ENCODE measurements at regions not wholly inside any gene's neighbourhood (a gene's known extent, or its start where the extent isn't known, plus 50 kb on each side); places are given as distances from the start of the nearest gene placed in this dataset.

DNA sequence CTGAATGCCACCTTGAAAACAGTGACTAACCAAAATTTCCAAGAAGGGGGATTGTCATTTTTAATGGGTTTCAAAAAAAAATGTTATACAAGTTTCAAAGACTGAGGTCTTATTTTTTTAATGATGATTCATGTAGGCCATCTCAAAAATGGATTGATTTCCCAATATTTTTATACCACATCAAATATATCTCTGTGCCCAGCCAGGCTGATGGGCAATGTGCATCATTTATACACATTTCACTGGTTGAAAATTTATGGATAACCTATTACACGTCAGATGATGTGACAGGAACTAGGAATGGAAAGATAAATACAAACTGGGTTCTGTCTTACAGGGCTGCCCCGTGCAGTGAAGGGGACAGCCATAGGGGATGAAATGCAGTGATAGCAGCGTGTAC is 112.7 kb upstream of the TMPO start:
- Histone ChIP-seq H2AFZ (ENCODE audit: low read length, unreplicated experiment) (no peak overlapping the region), H3K27me3 (ENCODE audit: insufficient read depth, low read length) (no peaks in the 10 kb centered on the region), H3K4me1 (ENCODE audit: control insufficient read depth, insufficient read depth, low read length, unreplicated experiment) (peaks cover 35% of the 10 kb centered on the region), H3K79me2 (ENCODE audit: control insufficient read depth, insufficient read depth, low read length, unreplicated experiment) (no peaks in the 10 kb centered on the region), H3K36me3 (ENCODE audit: insufficient read depth, low read length) (no peaks in the 10 kb centered on the region), H3K4me3 (ENCODE audit: low read depth, low read length) (no peak overlapping the region), H3K27ac (ENCODE audit: low read depth, low read length) (peak overlapping the region; percentile 18; the same call in 1 of the 2 replicates)

DNA sequence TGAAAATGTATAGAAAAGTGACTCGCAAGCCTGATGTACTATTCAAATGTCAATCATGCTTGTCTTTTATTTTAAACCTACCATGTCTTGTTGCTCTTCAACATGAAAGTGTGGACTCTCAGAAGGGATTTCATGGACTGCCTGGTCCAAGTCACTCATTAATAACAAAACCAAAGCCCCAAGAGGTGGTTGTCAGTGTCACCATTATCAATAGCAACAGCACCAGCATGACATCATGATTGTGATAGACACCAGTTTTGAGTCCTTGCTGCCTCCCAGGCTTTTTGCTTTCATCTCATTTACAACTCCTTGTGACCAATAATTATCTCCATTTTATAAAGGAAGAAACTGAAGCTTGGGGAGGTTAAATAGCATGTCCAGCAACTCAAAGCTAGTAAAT is 112.0 kb upstream of the TMPO start:
- H3K36me3 ChIP-seq (ENCODE audit: insufficient read depth, low read length): no peaks in the 10 kb centered on the region
- no peak overlapping the region for H2AFZ ChIP-seq (ENCODE audit: low read length, unreplicated experiment)
- no peaks in the 10 kb centered on the region for H3K79me2 ChIP-seq (ENCODE audit: control insufficient read depth, insufficient read depth, low read length, unreplicated experiment)
- H3K27ac ChIP-seq (ENCODE audit: low read depth, low read length): no peak overlapping the region
- H3K27me3 ChIP-seq (ENCODE audit: insufficient read depth, low read length): no peaks in the 10 kb centered on the region
- H3K4me1 ChIP-seq (ENCODE audit: control insufficient read depth, insufficient read depth, low read length, unreplicated experiment): peaks cover 35% of the 10 kb centered on the region
- H3K4me3 ChIP-seq (ENCODE audit: low read depth, low read length): no peak overlapping the region

DNA sequence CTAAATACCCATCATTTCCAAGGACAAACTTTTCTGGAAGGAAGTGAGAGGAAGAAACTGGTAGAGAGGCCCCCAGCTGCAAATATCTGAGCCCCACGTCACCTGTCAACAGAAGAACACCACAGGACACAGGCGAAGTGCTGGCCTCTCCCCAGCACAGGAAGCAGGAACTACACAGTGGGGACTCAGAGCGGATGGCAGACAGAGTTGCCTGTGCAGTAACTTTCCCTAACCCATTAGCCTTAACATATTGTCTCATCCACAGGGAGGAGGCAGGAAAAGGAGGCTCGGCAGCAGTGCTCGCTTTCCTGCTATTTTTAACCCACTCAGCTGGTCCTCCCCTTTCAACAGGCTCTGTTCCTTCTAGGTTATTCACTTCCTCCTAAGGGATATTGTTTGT is 111.5 kb upstream of the TMPO start:
- Histone ChIP-seq H3K27me3 (ENCODE audit: insufficient read depth, low read length) (no peaks in the 10 kb centered on the region), H3K4me3 (ENCODE audit: low read depth, low read length) (no peak overlapping the region), H3K27ac (ENCODE audit: low read depth, low read length) (no peak overlapping the region), H3K4me1 (ENCODE audit: control insufficient read depth, insufficient read depth, low read length, unreplicated experiment) (peaks cover 34% of the 10 kb centered on the region), H3K36me3 (ENCODE audit: insufficient read depth, low read length) (no peaks in the 10 kb centered on the region), H3K79me2 (ENCODE audit: control insufficient read depth, insufficient read depth, low read length, unreplicated experiment) (no peaks in the 10 kb centered on the region), H2AFZ (ENCODE audit: low read length, unreplicated experiment) (no peak overlapping the region)

- H2AFZ ChIP-seq (ENCODE audit: low read length, unreplicated experiment): no peak overlapping the region
- no peak overlapping the region for H3K27ac ChIP-seq (ENCODE audit: low read depth, low read length)
- no peaks in the 10 kb centered on the region for H3K79me2 ChIP-seq (ENCODE audit: control insufficient read depth, insufficient read depth, low read length, unreplicated experiment)
Observed at GRCh38 chr12:98405805-98406366, 109.5 kb upstream of the TMPO start.

GRCh38 chr12:98406378-98406777 is 109.0 kb upstream of the TMPO start:
- no peaks in the 10 kb centered on the region for H3K79me2 ChIP-seq (ENCODE audit: control insufficient read depth, insufficient read depth, low read length, unreplicated experiment)
- no peak overlapping the region for H3K4me3 ChIP-seq (ENCODE audit: low read depth, low read length)
- H3K4me1 ChIP-seq (ENCODE audit: control insufficient read depth, insufficient read depth, low read length, unreplicated experiment): peaks cover 15% of the 10 kb centered on the region
- H3K27me3 ChIP-seq (ENCODE audit: insufficient read depth, low read length): no peaks in the 10 kb centered on the region
- no peaks in the 10 kb centered on the region for H3K36me3 ChIP-seq (ENCODE audit: insufficient read depth, low read length)
- no peak overlapping the region for H3K27ac ChIP-seq (ENCODE audit: low read depth, low read length)
- no peak overlapping the region for H2AFZ ChIP-seq (ENCODE audit: low read length, unreplicated experiment)

More at GRCh38 chr12:98405805-98406366, 109.5 kb upstream of the TMPO start:
- Histone ChIP-seq H3K36me3 (ENCODE audit: insufficient read depth, low read length) (no peaks in the 10 kb centered on the region), H3K27me3 (ENCODE audit: insufficient read depth, low read length) (no peaks in the 10 kb centered on the region), H3K4me3 (ENCODE audit: low read depth, low read length) (no peak overlapping the region), H3K4me1 (ENCODE audit: control insufficient read depth, insufficient read depth, low read length, unreplicated experiment) (peaks cover 19% of the 10 kb centered on the region)

GRCh38 chr12:98408681-98409080 is 106.7 kb upstream of the TMPO start:
- H2AFZ ChIP-seq (ENCODE audit: low read length, unreplicated experiment): no peak overlapping the region
- no peaks in the 10 kb centered on the region for H3K79me2 ChIP-seq (ENCODE audit: control insufficient read depth, insufficient read depth, low read length, unreplicated experiment)
- no peak overlapping the region for H3K4me3 ChIP-seq (ENCODE audit: low read depth, low read length)
- no peak overlapping the region for H3K27ac ChIP-seq (ENCODE audit: low read depth, low read length)
- H3K27me3 ChIP-seq (ENCODE audit: insufficient read depth, low read length): no peaks in the 10 kb centered on the region
- H3K4me1 ChIP-seq (ENCODE audit: control insufficient read depth, insufficient read depth, low read length, unreplicated experiment): no peaks in the 10 kb centered on the region
- H3K36me3 ChIP-seq (ENCODE audit: insufficient read depth, low read length): no peaks in the 10 kb centered on the region

DNA sequence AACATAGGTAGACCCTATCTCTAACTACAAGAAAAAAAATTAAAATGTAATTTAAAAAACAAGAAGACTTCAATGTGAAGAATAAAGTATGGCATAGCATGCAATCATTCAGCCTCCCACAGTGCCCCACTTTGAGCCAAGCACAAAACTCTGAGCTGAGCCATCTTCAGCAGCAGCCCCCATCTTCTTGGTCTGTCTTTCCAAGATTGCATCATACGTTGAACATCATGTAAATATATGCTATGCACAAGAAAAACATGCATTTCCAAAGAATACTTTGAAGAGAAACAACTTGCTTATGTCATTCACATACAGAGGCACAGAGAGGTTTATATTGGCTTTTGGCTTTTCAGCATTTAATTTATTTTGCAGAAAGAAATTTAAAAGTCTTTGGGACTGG is 105.8 kb upstream of the TMPO start:
- Histone ChIP-seq H2AFZ (ENCODE audit: low read length, unreplicated experiment) (no peak overlapping the region), H3K27me3 (ENCODE audit: insufficient read depth, low read length) (no peaks in the 10 kb centered on the region), H3K4me1 (ENCODE audit: control insufficient read depth, insufficient read depth, low read length, unreplicated experiment) (no peaks in the 10 kb centered on the region), H3K36me3 (ENCODE audit: insufficient read depth, low read length) (no peaks in the 10 kb centered on the region), H3K27ac (ENCODE audit: low read depth, low read length) (no peak overlapping the region), H3K4me3 (ENCODE audit: low read depth, low read length) (no peak overlapping the region), H3K79me2 (ENCODE audit: control insufficient read depth, insufficient read depth, low read length, unreplicated experiment) (no peaks in the 10 kb centered on the region)

DNA sequence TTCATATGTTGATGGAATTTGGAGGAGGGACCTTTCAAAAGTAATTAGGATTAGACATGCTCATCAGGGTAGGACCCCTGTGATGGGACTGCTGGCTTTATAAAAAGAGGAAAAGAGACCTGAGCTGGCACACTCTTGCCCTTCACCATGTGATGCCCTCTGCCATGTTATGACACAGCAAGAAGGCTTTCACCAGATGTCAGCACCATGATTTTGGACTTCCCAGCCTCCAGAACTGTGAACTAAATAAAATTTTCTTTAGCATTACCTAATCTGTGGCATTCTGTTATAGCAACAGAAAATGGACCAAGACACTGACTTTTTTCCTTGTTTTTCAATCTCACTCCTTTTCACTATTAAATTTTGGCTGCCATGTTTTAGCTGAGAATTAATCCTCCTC is 105.0 kb upstream of the TMPO start:
- Histone ChIP-seq H3K4me3 (ENCODE audit: low read depth, low read length) (no peak overlapping the region), H3K36me3 (ENCODE audit: insufficient read depth, low read length) (no peaks in the 10 kb centered on the region), H3K4me1 (ENCODE audit: control insufficient read depth, insufficient read depth, low read length, unreplicated experiment) (no peaks in the 10 kb centered on the region), H3K79me2 (ENCODE audit: control insufficient read depth, insufficient read depth, low read length, unreplicated experiment) (no peaks in the 10 kb centered on the region), H3K27me3 (ENCODE audit: insufficient read depth, low read length) (no peaks in the 10 kb centered on the region), H3K27ac (ENCODE audit: low read depth, low read length) (no peak overlapping the region), H2AFZ (ENCODE audit: low read length, unreplicated experiment) (no peak overlapping the region)

DNA sequence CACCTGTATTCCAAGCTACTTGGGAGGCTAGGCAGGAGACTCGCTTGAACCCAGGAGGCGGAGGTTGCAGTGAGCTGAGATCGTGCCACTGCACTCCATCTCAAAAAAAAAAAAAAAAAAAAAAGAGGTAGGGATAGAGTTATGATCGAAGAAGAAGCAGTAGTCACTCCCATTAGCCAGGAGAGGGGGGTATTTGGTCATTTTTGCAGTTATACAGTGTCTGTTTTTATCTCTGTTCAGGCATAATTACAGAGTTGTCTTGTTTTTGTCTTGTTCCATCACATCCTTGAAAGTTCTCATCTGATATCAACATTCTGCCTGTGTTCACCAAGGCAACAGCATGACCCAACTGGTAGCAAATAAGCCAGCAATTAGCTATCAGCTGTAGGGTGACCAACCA is 98.5 kb upstream of the TMPO start:
- H3K27me3 ChIP-seq (ENCODE audit: insufficient read depth, low read length): no peaks in the 10 kb centered on the region
- no peaks in the 10 kb centered on the region for H3K36me3 ChIP-seq (ENCODE audit: insufficient read depth, low read length)
- no peak overlapping the region for H3K27ac ChIP-seq (ENCODE audit: low read depth, low read length)
- H3K4me1 ChIP-seq (ENCODE audit: control insufficient read depth, insufficient read depth, low read length, unreplicated experiment): peaks cover 26% of the 10 kb centered on the region
- H3K79me2 ChIP-seq (ENCODE audit: control insufficient read depth, insufficient read depth, low read length, unreplicated experiment): no peaks in the 10 kb centered on the region
- no peak overlapping the region for H3K4me3 ChIP-seq (ENCODE audit: low read depth, low read length)
- H2AFZ ChIP-seq (ENCODE audit: low read length, unreplicated experiment): no peak overlapping the region

DNA sequence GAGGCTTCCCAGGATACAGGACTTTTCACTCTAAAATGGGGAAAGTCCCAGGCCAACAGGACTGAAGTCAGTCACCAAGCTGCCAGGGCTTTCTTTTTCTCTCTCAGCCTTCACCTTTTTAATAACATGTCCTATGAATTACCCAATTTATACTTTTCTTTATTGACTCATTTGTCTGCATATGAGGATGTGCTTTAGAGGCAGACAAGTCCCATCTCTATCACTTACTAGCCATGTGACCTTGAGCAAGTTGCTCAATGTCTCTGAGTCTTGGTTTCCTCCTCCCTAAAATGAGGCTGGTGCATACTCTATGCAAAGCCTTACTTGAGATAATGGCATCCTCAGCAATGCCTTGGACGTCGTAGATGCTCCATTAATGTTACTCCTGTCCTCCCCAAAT is 98.1 kb upstream of the TMPO start:
- Histone ChIP-seq H3K4me1 (ENCODE audit: control insufficient read depth, insufficient read depth, low read length, unreplicated experiment) (peaks cover 26% of the 10 kb centered on the region), H3K36me3 (ENCODE audit: insufficient read depth, low read length) (no peaks in the 10 kb centered on the region), H3K27ac (ENCODE audit: low read depth, low read length) (no peak overlapping the region), H3K79me2 (ENCODE audit: control insufficient read depth, insufficient read depth, low read length, unreplicated experiment) (no peaks in the 10 kb centered on the region), H2AFZ (ENCODE audit: low read length, unreplicated experiment) (no peak overlapping the region), H3K4me3 (ENCODE audit: low read depth, low read length) (no peak overlapping the region), H3K27me3 (ENCODE audit: insufficient read depth, low read length) (no peaks in the 10 kb centered on the region)

GRCh38 chr12:98418357-98419075 is 96.9 kb upstream of the TMPO start:
- peaks cover 26% of the 10 kb centered on the region for H3K4me1 ChIP-seq (ENCODE audit: control insufficient read depth, insufficient read depth, low read length, unreplicated experiment)
- no peaks in the 10 kb centered on the region for H3K27me3 ChIP-seq (ENCODE audit: insufficient read depth, low read length)
- peak overlapping the region; percentile 59 for H3K4me3 ChIP-seq (ENCODE audit: low read depth, low read length)
- H3K36me3 ChIP-seq (ENCODE audit: insufficient read depth, low read length): no peaks in the 10 kb centered on the region
- H3K79me2 ChIP-seq (ENCODE audit: control insufficient read depth, insufficient read depth, low read length, unreplicated experiment): no peaks in the 10 kb centered on the region
- H2AFZ ChIP-seq (ENCODE audit: low read length, unreplicated experiment): peak overlapping the region; percentile 70
- H3K27ac ChIP-seq (ENCODE audit: low read depth, low read length): peak overlapping the region; percentile 51
